Brain microvascular endothelial cell (primary cell): ENCODE measurements at regions not wholly inside any gene's neighbourhood (a gene's known extent, or its start where the extent isn't known, plus 50 kb on each side); places are given as distances from the start of the nearest gene placed in this dataset.

Experiments
- DNase-seq: peaks from one replicate; pipeline ENCODE4 v3.0.0-alpha.2; 2020
- H3K27ac ChIP-seq: fragments of 250-450 bp; sonication (Bioruptor Pico); 2 replicates; pipeline ENCODE4 v1.5.1; 2020; ENCODE audit warnings: mild to moderate bottlenecking, moderate library complexity
- H3K27me3 ChIP-seq: fragments of 250-450 bp; sonication (Bioruptor Pico); replicated peaks from 2 replicates; pipeline ENCODE4 v1.5.1; 2020; ENCODE audit warnings: mild to moderate bottlenecking
- H3K36me3 ChIP-seq: fragments of 250-450 bp; sonication (Bioruptor Pico); replicated peaks from 2 replicates; pipeline ENCODE4 v1.5.1; 2020; ENCODE audit warnings: mild to moderate bottlenecking
- H3K4me3 ChIP-seq: 2 replicates; pipeline ENCODE4 v1.5.1; 2011; ENCODE audit warnings: low read depth, mild to moderate bottlenecking, control low read depth, low read length, moderate library complexity
- CTCF ChIP-seq: IDR thresholded peaks from 2 replicates; pipeline ENCODE4 v1.5.1; 2011; ENCODE audit warnings: low read depth, mild to moderate bottlenecking, moderate library complexity, low read length, control low read depth, inconsistent platforms; ENCODE audit errors: missing control alignments
- in situ Hi-C: cut with HindIII; loops from 2 replicates; pipeline ENCODE4 v1.10.0; 2017; ENCODE audit warnings: low sequenced_read_pairs, low pct_ligation_motif_present

GRCh38 chr18:46385124-46385523, 271.9 kb downstream of the LOXHD1 start:
- no peak for TF ChIP-seq CTCF
- no peak overlapping the region for H3K27ac ChIP-seq
- no peaks in the 10 kb centered on the region for H3K36me3 ChIP-seq
- no peak for DNase-seq
- H3K4me3 ChIP-seq, result no peak overlapping the region
- peaks cover 5% of the 10 kb centered on the region for H3K27me3 ChIP-seq
- in situ Hi-C loops, result no loop called here

GRCh38 chr18:46386788-46387187, 270.2 kb downstream of the LOXHD1 start:
- DNase-seq, result no peak
- no peak for TF ChIP-seq CTCF
- H3K36me3 ChIP-seq, result no peaks in the 10 kb centered on the region
- no peak overlapping the region for H3K27ac ChIP-seq
- no peak overlapping the region for H3K4me3 ChIP-seq
- in situ Hi-C loops, result no loop called here
- H3K27me3 ChIP-seq, result peaks cover 5% of the 10 kb centered on the region

GRCh38 chr18:46387441-46388131, 269.4 kb downstream of the LOXHD1 start:
- H3K36me3 ChIP-seq, result no peaks in the 10 kb centered on the region
- DNase-seq, result no peak
- H3K27me3 ChIP-seq, result peaks cover 5% of the 10 kb centered on the region
- H3K4me3 ChIP-seq, result no peak overlapping the region
- no peak overlapping the region for H3K27ac ChIP-seq
- in situ Hi-C loops, result no loop called here
- TF ChIP-seq CTCF, result no peak

GRCh38 chr18:46388286-46388685, 268.7 kb downstream of the LOXHD1 start:
- no peak overlapping the region for H3K4me3 ChIP-seq

GRCh38 chr18:46392576-46392975, 264.4 kb downstream of the LOXHD1 start:
- TF ChIP-seq CTCF, result no peak
- no peaks in the 10 kb centered on the region for H3K36me3 ChIP-seq
- in situ Hi-C loops, result no loop called here
- H3K27ac ChIP-seq, result no peak overlapping the region
- no peak for DNase-seq
- no peaks in the 10 kb centered on the region for H3K27me3 ChIP-seq
- H3K4me3 ChIP-seq, result no peak overlapping the region

More at GRCh38 chr18:46388286-46388685, 268.7 kb downstream of the LOXHD1 start:
- Histone ChIP-seq H3K27me3 (peaks cover 5% of the 10 kb centered on the region), H3K36me3 (no peaks in the 10 kb centered on the region), H3K27ac (no peak overlapping the region)
- no peak for TF ChIP-seq CTCF
- in situ Hi-C loops, result no loop called here
- no peak for DNase-seq

- no peak for DNase-seq
- no peaks in the 10 kb centered on the region for H3K36me3 ChIP-seq
- no peak overlapping the region for H3K27ac ChIP-seq
- H3K4me3 ChIP-seq, result no peak overlapping the region
- H3K27me3 ChIP-seq, result no peaks in the 10 kb centered on the region
- in situ Hi-C loops, result no loop called here
- TF ChIP-seq CTCF, result peak; percentile 23
Measured at GRCh38 chr18:46393230-46393629, 263.8 kb downstream of the LOXHD1 start.
